HCT116 (cell line): ENCODE measurements at regions not wholly inside any gene's neighbourhood (a gene's known extent, or its start where the extent isn't known, plus 50 kb on each side); places are given as distances from the start of the nearest gene placed in this dataset.

ENCODE experiments used
- CEBPB ChIP-seq: IDR thresholded peaks from 2 replicates; pipeline ENCODE4 v1.6.1; 2012; ENCODE audit warnings: low read depth
- EZH2 ChIP-seq: fragments of 200-600 bp; sonication (generic); IDR thresholded peaks from 2 replicates; pipeline ENCODE4 v1.6.1; 2017; ENCODE audit warnings: antibody characterized with exemption, mixed run types
- EZH2phosphoT487 ChIP-seq: fragments of 200-600 bp; IDR thresholded peaks from 2 replicates; pipeline ENCODE4 v1.6.1; 2018; ENCODE audit warnings: antibody characterized with exemption, borderline replicate concordance
- JUND ChIP-seq: IDR thresholded peaks from 2 replicates; pipeline ENCODE4 v1.6.1; 2012
- POLR2A ChIP-seq: IDR thresholded peaks from 2 replicates; pipeline ENCODE4 v1.7.0; 2011; ENCODE audit warnings: borderline replicate concordance; ENCODE audit not compliant: insufficient read depth, insufficient read length; ENCODE audit errors: extremely low read depth
- RAD21 ChIP-seq: IDR thresholded peaks from 2 replicates; pipeline ENCODE4 v1.6.1; 2012; ENCODE audit warnings: low read depth, mild to moderate bottlenecking
- TCF7L2 ChIP-seq: IDR thresholded peaks from 2 replicates; pipeline ENCODE4 v1.7.0; 2011; ENCODE audit warnings: borderline replicate concordance, inconsistent platforms; ENCODE audit not compliant: insufficient read depth, insufficient read length; ENCODE audit errors: extremely low read depth
- TF ChIP-seq, protein P1 (sequence below), 3 experiments: fragments of 200-600 bp in 1 of 3; sonication (generic) in 1 of 3; IDR thresholded peaks in 2 of 3; conservative IDR thresholded peaks in 1 of 3; 2 replicates each; pipeline ENCODE4 v1.5.1; 2012 to 2017; ENCODE audit warnings: low read depth in 2 of 3, low read length in 2 of 3, antibody characterized with exemption in 1 of 3, borderline replicate concordance in 1 of 3, control low read depth in 1 of 3, mild to moderate bottlenecking in 1 of 3, mixed read lengths in 1 of 3, mixed run types in 1 of 3, moderate library complexity in 1 of 3; ENCODE audit not compliant: insufficient read depth in 1 of 3

DNA sequence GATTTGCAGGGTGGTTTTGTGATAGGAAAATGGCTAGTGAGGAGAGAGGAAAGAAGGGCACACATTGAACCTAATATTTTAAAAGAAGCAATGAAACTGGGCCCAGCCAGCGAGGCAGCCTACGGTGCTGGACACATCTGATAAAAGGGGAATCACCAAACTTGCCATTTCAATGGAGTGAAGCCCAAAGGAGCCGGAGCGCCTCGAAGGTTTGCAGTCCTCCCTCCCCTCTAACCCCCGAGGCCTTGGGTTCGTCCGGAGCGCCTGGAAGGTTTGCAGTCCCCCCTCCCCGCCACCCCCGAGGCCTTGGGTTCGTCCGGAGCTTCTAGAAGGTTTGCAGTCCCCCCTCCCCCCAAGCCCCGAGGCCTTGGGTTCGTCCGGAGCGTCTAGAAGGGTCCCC lies 132.6 kb downstream of the TENT4A start:
- no peak for TF ChIP-seq POLR2A
- TF ChIP-seq, protein P1, sequence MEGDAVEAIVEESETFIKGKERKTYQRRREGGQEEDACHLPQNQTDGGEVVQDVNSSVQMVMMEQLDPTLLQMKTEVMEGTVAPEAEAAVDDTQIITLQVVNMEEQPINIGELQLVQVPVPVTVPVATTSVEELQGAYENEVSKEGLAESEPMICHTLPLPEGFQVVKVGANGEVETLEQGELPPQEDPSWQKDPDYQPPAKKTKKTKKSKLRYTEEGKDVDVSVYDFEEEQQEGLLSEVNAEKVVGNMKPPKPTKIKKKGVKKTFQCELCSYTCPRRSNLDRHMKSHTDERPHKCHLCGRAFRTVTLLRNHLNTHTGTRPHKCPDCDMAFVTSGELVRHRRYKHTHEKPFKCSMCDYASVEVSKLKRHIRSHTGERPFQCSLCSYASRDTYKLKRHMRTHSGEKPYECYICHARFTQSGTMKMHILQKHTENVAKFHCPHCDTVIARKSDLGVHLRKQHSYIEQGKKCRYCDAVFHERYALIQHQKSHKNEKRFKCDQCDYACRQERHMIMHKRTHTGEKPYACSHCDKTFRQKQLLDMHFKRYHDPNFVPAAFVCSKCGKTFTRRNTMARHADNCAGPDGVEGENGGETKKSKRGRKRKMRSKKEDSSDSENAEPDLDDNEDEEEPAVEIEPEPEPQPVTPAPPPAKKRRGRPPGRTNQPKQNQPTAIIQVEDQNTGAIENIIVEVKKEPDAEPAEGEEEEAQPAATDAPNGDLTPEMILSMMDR (IDR thresholded peaks at IDR 0.05 in 2 of 3, conservative IDR thresholded peaks at IDR 0.05 in 1 of 3; ENCODE audit: borderline replicate concordance in 1 of 3, insufficient read depth in 1 of 3, low read depth in 2 of 3, low read length in 2 of 3) = no peak
- TF ChIP-seq EZH2 = no peak
- TF ChIP-seq JUND = no peak
- no peak for TF ChIP-seq EZH2phosphoT487
- no peak for TF ChIP-seq CEBPB
- TF ChIP-seq RAD21 = no peak
- TF ChIP-seq TCF7L2 = no peak
